Gastrocnemius medialis (tissue), 4 donors: ENCODE measurements at regions not wholly inside any gene's neighbourhood (a gene's known extent, or its start where the extent isn't known, plus 50 kb on each side); places are given as distances from the start of the nearest gene placed in this dataset.
A peak's percentile ranks its signal among the peaks of the same experiment; 100 is the strongest.

ENCODE experiments used
- ATAC-seq, 2 donors: fragments of 150-250 bp; one replicate each; pipeline ENCODE4 v1.9.1; 2016
- DNase-seq, 2 donors: peaks; one replicate each; pipeline ENCODE4 v3.0.0-alpha.2; 2019
- H3K27ac ChIP-seq, 4 donors: fragments of 200-600 bp; sonication (generic); 1 replicate in 1 of 4; 2 replicates in 3 of 4; pipeline ENCODE4 v1.5.1; 2016 to 2018; ENCODE audit warnings: mild to moderate bottlenecking in 2 of 4, moderate library complexity in 1 of 4
- H3K27me3 ChIP-seq, 3 donors: fragments of 200-600 bp; sonication (generic) in 2 of 3; 1 replicate in 1 of 3; 2 replicates in 2 of 3; pipeline versions ENCODE4 v1.5.1 to v1.6.0; 2016 to 2019; ENCODE audit warnings: mild to moderate bottlenecking in 1 of 3, moderate library complexity in 1 of 3
- H3K36me3 ChIP-seq, 2 donors: fragments of 200-600 bp; sonication (generic) in 1 of 2; one replicate each; pipeline ENCODE4 v1.5.1; 2017 to 2018
- H3K4me1 ChIP-seq, 2 donors: fragments of 200-600 bp; sonication (generic) in 1 of 2; one replicate each; pipeline ENCODE4 v1.5.1; 2016 to 2017; ENCODE audit warnings: mild to moderate bottlenecking in 2 of 2
- H3K4me3 ChIP-seq, 4 donors: fragments of 200-600 bp; sonication (generic) in 3 of 4; 1 replicate in 1 of 4; 2 replicates in 3 of 4; pipeline ENCODE4 v1.5.1; 2016 to 2019; ENCODE audit warnings: mild to moderate bottlenecking in 2 of 4
- H3K9me3 ChIP-seq, 3 donors: fragments of 200-600 bp; sonication (generic) in 2 of 3; 1 replicate in 1 of 3; 2 replicates in 2 of 3; pipeline ENCODE4 v1.5.1; 2016 to 2019
- POLR2A ChIP-seq, 2 donors: fragments of 450-650 bp; IDR thresholded peaks; one replicate each; pipeline ENCODE4 v1.6.1; 2017; ENCODE audit warnings: antibody characterized with exemption in 2 of 2, mild to moderate bottlenecking in 2 of 2, moderate library complexity in 2 of 2
- in situ Hi-C, 4 donors: fragments of 200-750 bp; cut with MboI; loops; one replicate each; pipeline versions ENCODE4 v1.15.0 to v1.8.0; 2017; ENCODE audit warnings: low sequenced_read_pairs in 4 of 4
- intact Hi-C: fragments of 100-400 bp; cut with DNase I; formaldehyde crosslinking; loops from one replicate; pipeline ENCODE4 v1.15.1; 2023; ENCODE audit warnings: low total_unique reads
- TF ChIP-seq, protein P1 (sequence below), 5 experiments: fragments of 450-650 bp in 3 of 5; fragments of 200-600 bp in 2 of 5; sonication (generic) in 2 of 5; IDR thresholded peaks in 4 of 5; conservative IDR thresholded peaks in 1 of 5; 1 replicate in 4 of 5; 2 replicates in 1 of 5; pipeline ENCODE4 v1.5.1; 2016 to 2019; ENCODE audit warnings: antibody characterized with exemption in 5 of 5, mild to moderate bottlenecking in 3 of 5, moderate library complexity in 3 of 5

DNA sequence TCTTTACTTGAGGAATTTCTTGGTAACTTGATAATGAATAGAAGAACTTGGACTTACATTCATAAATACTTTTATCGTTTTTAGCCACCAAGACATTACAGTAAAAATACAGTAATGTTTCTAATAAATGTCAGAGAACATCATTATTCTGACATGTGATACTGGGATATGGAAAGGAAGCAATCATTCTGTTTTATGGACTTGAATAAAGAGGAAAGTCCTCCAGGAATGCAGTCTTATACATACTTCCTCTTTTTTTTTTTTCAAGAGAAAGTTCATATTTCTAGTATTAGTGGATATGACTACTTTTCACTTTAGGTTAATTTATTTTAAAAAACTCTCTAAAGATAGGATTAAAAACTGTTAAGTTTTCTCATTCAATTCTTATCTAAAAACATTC lies 220.0 kb upstream of the SEMA3C start:
- no peaks in the 10 kb centered on the region for H3K4me1 ChIP-seq
- TF ChIP-seq, protein P1, sequence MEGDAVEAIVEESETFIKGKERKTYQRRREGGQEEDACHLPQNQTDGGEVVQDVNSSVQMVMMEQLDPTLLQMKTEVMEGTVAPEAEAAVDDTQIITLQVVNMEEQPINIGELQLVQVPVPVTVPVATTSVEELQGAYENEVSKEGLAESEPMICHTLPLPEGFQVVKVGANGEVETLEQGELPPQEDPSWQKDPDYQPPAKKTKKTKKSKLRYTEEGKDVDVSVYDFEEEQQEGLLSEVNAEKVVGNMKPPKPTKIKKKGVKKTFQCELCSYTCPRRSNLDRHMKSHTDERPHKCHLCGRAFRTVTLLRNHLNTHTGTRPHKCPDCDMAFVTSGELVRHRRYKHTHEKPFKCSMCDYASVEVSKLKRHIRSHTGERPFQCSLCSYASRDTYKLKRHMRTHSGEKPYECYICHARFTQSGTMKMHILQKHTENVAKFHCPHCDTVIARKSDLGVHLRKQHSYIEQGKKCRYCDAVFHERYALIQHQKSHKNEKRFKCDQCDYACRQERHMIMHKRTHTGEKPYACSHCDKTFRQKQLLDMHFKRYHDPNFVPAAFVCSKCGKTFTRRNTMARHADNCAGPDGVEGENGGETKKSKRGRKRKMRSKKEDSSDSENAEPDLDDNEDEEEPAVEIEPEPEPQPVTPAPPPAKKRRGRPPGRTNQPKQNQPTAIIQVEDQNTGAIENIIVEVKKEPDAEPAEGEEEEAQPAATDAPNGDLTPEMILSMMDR (IDR thresholded peaks at IDR 0.05 in 4 of 5, conservative IDR thresholded peaks at IDR 0.05 in 1 of 5) = no peak
- TF ChIP-seq POLR2A (IDR thresholded peaks at IDR 0.05) = no peak
- H3K9me3 ChIP-seq = no peaks in the 10 kb centered on the region
- H3K4me3 ChIP-seq = no peak overlapping the region
- no peak for DNase-seq
- H3K27ac ChIP-seq = no peak overlapping the region
- H3K36me3 ChIP-seq = no peaks in the 10 kb centered on the region
- no peak for ATAC-seq
- intact Hi-C loops = no loop called here
- in situ Hi-C loops = no loop called here
- no peaks in the 10 kb centered on the region for H3K27me3 ChIP-seq

DNA sequence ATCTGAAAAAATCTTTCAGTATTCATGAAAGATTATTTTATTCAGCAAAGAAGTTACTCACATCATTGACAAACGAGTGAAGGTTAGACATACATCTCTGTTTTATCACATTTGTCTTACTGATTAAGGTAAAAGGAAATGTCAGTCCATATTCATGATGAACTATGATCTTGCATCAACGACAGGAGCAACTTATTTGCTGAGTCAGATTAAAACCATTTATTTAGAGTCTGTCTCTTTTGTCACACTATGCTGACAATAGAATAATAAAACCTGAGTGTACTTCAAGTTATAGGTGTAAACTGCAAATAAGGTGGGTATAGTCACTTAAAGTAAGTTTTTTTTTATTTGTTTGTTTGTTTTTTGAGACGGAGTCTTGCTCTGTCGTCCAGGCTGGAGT lies 216.5 kb upstream of the SEMA3C start:
- intact Hi-C loops = no loop called here
- no peak overlapping the region for H3K4me3 ChIP-seq
- H3K27ac ChIP-seq = no peak overlapping the region
- ATAC-seq (no peak), DNase-seq (no peak)
- no peaks in the 10 kb centered on the region for H3K9me3 ChIP-seq
- in situ Hi-C loops = no loop called here
- no peak for TF ChIP-seq POLR2A (IDR thresholded peaks at IDR 0.05)
- TF ChIP-seq, protein P1 (IDR thresholded peaks at IDR 0.05 in 4 of 5, conservative IDR thresholded peaks at IDR 0.05 in 1 of 5) = no peak
- H3K4me1 ChIP-seq = no peaks in the 10 kb centered on the region
- no peaks in the 10 kb centered on the region for H3K36me3 ChIP-seq
- H3K27me3 ChIP-seq = no peaks in the 10 kb centered on the region

DNA sequence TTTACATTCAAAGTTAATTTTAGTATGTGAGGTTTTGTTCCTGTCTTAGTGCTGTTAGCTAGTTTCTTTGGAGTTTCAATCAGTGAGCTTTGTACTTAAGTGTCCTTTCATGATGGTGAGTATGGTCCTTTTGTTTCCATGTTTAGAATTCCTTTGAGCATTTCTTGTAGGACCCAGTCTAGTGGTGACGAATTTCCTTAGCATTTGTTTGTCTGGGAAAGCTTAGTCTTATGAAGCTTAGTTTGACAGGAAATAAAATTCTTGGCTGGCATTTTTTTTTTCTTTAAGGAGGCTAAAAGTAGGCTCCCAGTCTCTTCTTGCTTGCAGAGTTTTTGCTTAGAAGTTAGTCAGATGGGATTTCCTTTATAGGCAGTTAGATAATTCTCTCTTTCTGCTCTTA lies 209.2 kb upstream of the SEMA3C start:
- in situ Hi-C loops = no loop called here

DNA sequence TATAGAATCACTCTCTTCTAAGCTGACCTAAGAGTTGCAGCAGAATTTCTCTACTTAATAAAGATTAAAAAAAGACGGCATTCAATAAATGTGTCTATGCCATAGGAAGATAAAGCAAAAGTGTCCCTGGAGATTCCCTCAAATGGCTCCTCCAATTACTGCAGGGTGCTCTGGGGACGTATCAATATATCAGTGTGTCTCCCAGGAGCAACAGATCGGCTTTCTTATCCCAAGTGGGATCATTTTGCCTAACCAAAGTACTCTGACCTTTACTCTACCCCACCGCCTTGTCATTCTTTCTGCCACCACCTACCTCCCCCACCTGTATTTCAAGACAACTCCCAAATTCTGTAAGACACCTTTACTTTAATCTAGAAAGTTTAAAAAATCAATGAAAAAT lies 202.0 kb upstream of the SEMA3C start:
- intact Hi-C loops = no loop called here
- no peaks in the 10 kb centered on the region for H3K9me3 ChIP-seq
- DNase-seq (no peak), ATAC-seq (no peak)
- H3K4me3 ChIP-seq = no peak overlapping the region
- H3K27ac ChIP-seq = no peak overlapping the region
- no peaks in the 10 kb centered on the region for H3K36me3 ChIP-seq
- in situ Hi-C loops = no loop called here
- H3K27me3 ChIP-seq = no peaks in the 10 kb centered on the region
- H3K4me1 ChIP-seq = no peaks in the 10 kb centered on the region
- TF ChIP-seq POLR2A (IDR thresholded peaks at IDR 0.05) = no peak
- TF ChIP-seq, protein P1 (IDR thresholded peaks at IDR 0.05 in 4 of 5, conservative IDR thresholded peaks at IDR 0.05 in 1 of 5) = no peak

More for the DNA sequence above, 209.2 kb upstream of the SEMA3C start:
- TF ChIP-seq, protein P1 (IDR thresholded peaks at IDR 0.05 in 4 of 5, conservative IDR thresholded peaks at IDR 0.05 in 1 of 5) = no peak
- no peak for TF ChIP-seq POLR2A (IDR thresholded peaks at IDR 0.05)
- H3K36me3 ChIP-seq = no peaks in the 10 kb centered on the region
- H3K27me3 ChIP-seq = no peaks in the 10 kb centered on the region
- H3K9me3 ChIP-seq = no peaks in the 10 kb centered on the region
- no peaks in the 10 kb centered on the region for H3K4me1 ChIP-seq
- no peak overlapping the region for H3K27ac ChIP-seq
- intact Hi-C loops = no loop called here
- H3K4me3 ChIP-seq = peak overlapping the region in 1 of 4 donors; percentile 8
- ATAC-seq (no peak), DNase-seq (no peak)

DNA sequence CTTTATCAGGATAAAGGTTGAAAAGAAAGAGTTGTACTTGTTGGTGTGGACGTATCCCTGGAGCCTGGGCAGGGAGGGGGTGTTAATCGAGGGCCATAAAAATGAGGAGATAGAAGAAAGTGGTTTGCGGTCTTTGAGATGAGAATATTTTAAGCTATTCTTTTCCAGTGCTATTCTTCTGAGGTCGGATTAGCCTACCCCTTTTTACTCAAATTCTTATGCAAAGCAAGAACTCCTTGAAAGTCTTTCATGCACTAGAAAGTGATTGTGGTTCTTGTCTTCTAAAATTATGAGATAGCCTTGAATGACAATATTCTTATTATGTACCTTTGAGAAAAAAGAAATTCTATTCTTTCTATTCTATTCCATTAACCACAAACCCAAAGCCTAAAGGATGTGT lies 201.3 kb upstream of the SEMA3C start:
- in situ Hi-C loops = no loop called here
- ATAC-seq = no peak
- no peak overlapping the region for H3K4me3 ChIP-seq

More for the DNA sequence above, 201.3 kb upstream of the SEMA3C start:
- H3K27ac ChIP-seq = no peak overlapping the region
- TF ChIP-seq POLR2A (IDR thresholded peaks at IDR 0.05) = no peak
- TF ChIP-seq, protein P1 (IDR thresholded peaks at IDR 0.05 in 4 of 5, conservative IDR thresholded peaks at IDR 0.05 in 1 of 5) = no peak
- no peaks in the 10 kb centered on the region for H3K4me1 ChIP-seq
- H3K27me3 ChIP-seq = no peaks in the 10 kb centered on the region
- H3K36me3 ChIP-seq = no peaks in the 10 kb centered on the region
- intact Hi-C loops = no loop called here
- no peaks in the 10 kb centered on the region for H3K9me3 ChIP-seq
- DNase-seq = no peak
